ENCODE measurements at regions not wholly inside any gene's neighbourhood (a gene's known extent, or its start where the extent isn't known, plus 50 kb on each side); places are given as distances from the start of the nearest gene placed in this dataset.

GRCh38 chr17:28267720-28268609, 51.0 kb upstream of the TMEM97 start:
- no peak for TF ChIP-seq CTCF (IDR thresholded peaks at IDR 0.05)
- no peak for TF ChIP-seq POLR2AphosphoS5 (IDR thresholded peaks at IDR 0.05)
- TF ChIP-seq POLR2A (IDR thresholded peaks at IDR 0.05) = no peak
- no peak for TF ChIP-seq EP300 (IDR thresholded peaks at IDR 0.05)
